NCI-H460 (cell line): ENCODE measurements at regions not wholly inside any gene's neighbourhood (a gene's known extent, or its start where the extent isn't known, plus 50 kb on each side); places are given as distances from the start of the nearest gene placed in this dataset.
"Not testable (repeated sequence)": the region's sequence is repeated elsewhere in the genome, so short reads cannot be mapped to it uniquely, and the experiment has no call there.

Experiments
- DNase-seq: peaks from one replicate; pipeline ENCODE4 v3.0.0-alpha.2; 2016; ENCODE audit warnings: low read depth; ENCODE audit errors: extremely low read depth

DNA sequence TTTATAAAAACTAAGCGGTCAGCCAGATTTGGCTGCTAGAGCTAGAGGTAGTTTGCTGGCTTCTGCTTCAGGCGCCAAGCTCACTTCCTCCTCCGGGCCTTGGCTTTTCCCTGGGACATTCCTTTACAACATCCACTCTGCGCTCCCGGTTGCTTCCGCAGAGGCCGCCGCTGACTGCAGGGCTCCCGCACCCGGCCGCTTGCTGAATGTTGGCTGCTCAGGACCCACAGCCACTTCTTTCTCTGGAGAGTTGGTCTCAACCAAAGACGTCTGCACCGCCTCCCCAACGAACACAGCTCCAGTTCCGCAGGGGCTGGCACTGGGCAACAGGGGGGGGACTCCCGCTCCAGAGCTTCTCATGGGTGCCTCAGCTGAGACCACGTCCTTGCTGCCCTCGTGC lies 282.8 kb downstream of the TFAP2C start:
- no peak for DNase-seq

DNA sequence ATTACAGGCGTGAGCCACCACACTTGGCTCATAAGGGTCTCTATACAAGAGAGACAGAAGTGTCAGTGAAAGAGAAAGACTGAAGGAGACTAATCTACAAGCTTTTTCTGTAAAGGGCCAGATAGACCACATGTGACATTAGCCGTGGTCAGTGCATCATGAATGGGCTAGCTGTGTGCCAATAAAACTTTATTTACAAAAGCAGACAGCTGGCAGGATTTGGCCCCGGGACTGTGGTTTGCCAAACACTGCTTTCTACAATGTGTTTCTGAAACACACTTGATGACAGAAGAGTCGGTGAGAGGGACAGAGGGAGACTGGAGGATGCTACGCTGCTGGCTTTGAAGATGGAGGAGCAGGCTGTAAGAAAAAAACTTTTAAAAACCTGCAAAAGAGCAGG lies 285.4 kb downstream of the TFAP2C start:
- DNase-seq, result no peak

DNA sequence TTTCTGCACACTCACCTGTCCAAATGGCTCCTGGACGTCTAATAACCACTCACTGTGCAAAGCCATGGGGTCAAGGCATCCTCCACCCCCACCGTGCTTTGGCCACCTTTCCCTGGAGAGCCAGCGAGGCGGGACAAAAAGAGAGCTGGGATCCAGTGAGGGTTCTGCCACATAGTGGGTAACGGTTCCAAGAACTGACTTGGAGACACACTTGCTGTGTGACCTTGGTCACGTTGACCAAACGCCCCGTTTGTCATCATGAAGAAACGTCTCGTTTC lies 287.2 kb downstream of the TFAP2C start:
- DNase-seq, result no peak

DNA sequence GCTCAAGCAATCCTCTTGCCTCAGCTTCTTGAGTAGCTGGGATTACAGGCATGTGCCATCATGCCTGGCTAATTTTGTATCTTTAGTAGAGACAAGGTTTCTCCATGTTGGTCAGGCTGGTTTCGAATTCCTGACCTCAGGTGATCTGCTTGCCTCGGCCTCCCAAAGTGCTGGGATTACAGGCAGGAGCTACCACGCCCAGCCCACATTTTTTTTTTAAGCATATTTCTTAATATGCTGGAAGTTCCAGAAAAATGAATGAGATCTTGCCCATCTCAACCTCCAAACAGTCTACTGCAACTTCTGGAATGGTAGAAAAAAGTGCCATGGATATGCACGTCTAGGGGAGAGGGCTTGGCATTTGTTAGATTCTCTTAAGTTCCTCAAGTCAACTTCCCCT lies 290.9 kb downstream of the TFAP2C start:
- DNase-seq, result not testable (repeated sequence)

DNA sequence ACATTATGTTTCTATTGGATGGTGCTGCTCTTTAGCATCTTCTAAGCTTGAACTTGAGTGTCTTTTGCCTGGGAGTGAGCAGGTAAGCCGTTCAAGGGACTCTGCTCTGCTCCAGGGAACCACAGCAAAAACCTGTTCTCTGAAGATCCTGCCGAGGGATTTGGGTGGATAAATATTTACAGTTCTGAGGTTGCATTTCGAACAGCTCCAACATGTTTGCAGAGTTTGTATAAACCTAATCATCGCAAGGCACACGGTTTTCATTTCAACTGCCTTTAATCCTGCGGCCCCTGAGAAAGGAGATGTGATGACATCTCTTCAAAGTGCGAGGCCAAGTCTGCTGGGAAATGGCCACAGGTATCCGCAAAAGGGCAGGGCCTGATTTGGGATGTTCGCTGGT lies 293.4 kb downstream of the TFAP2C start:
- DNase-seq, result no peak

DNA sequence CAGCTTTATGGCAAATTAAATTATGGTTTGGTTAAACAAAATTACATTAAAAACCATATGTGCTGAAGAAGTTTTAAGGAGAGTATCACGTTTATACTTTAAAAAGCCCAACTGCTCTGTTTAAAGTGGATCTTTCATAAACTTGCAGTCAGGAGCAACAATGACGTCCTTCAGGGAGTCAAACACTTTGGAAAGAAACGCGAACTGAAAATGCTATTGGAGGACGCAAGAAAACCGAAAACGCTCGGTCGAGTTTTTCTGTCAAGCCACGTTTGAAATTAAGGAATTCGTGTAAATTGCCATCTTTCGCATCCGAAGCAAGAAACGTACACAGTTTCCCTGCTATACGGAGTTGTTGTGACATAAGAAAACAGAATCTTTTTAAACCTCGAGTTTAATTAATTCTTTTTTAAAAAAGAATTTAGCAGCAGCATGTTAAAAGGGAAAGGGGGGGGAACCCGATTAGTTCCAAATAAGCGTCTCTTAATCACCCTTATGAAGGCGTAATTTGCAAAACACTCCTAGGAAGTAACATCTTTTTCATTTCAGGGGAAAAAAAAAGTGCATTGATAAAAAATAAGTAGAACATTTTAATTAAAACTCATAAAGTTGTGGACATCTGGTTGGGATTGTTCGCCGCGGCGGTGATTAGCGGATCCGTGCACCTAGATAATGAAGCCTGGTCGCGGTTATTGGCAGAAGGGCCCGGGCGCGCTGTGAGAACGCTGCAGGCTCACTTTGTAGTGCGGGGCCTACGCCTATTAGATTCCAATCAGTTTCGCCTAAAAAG lies 295.4 kb downstream of the TFAP2C start:
- no peak for DNase-seq

DNA sequence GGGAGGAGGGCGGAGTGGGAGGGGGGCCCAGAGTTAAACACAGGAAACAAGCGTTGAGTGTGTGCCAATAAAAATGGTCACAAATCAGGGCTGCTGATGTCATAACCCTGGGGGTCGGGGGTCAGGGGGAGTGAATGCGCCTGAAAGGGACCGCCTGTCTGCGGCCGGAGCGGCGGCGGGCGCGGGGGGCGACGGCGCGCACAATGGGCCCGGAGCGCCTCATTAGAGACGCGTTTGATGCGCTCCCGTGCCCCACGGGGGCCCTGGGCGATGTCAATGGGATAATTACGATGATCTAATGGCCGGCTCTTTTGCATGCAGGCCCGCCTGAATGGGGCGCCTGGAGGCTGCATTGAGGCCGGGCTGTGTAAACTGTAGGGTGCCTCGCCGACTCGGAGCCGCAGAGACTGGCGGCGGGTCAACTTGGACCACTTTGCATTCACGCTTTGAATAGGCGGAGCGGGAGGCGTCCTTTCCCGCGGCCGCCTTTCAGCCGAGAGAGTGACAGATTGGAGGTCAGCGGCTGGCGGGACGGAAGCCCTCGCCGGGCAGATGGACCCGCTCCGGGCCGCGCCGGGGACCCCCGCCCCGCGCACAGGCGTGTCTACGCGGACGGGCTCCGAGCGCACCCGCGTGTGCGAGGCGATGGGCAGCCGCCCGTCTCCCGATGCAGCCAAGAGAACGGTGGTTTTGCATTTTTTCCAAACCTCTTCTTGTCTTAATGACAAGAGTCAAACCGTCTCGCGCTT lies 296.1 kb downstream of the TFAP2C start:
- no peak for DNase-seq

DNA sequence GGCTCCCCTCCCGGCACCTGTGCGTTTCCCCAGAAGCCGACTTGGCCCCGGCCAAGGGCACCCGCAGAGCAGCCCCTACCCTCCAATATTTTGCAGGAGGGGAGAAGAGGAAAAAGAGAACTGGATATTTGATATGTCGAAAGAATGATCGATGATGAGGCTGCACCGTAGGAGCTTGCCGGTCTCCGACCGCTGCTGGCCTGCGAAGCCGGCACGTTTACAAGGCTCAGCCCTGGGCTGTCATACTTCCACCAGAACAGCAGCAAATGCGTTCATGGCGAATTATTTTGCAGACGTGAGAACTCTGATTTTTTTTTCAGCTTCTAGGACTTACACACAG lies 296.7 kb downstream of the TFAP2C start:
- no peak for DNase-seq

DNA sequence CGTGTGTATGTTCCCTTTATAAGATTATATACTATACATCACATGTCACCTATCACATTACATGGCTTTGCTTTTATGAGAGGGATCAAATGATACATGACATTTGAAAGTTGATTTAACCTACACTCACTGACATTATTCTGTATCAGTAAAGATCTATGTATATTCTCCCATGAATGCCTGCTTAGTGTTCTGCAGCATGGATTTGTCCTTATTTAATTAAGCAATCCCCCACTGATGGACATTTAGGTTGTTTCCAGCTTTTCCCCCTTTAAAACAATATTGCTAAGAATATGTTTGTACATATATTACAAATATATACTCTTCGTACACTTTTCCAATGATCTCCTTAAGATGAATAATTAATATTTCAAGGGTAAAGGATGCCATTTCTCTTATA lies 297.4 kb downstream of the TFAP2C start:
- no peak for DNase-seq

DNA sequence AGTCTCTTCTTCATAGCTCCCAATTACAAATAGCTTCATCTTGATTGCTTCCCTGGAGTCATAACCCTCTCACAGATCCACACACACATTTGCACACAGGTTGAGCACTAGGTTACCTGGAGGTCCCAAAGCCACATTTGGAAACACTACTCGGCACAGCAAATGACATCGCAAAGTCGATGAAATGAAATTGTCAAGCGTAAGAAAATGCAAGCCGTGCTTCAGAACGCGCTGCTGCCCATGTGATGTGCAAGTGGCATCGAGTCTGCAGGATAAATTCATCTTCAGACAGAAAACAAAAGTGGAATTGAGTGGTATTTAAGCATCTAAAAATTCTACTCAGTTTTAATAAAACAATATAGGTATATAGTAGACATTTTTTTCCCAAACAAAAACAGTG lies 298.0 kb downstream of the TFAP2C start:
- no peak for DNase-seq

DNA sequence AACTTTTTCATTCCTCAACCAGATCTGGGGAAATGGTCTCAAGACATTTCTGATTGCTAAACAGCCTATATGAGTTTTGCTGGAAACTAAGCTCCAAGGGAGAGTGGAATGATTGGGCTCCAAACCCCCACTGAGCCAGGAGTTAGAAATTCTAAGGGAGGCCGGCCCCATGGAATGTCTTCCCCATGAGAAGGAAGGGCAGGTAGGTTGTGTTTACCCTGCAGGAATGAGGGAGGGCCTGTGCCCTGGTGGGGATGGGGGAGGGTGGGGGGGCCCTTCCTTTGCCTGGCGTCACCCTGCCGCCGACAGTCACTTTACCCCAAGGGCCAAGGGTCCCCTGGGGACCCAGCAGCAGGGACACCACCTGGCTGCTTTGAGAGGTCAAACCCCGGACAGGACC lies 298.9 kb downstream of the TFAP2C start:
- DNase-seq, result no peak

DNA sequence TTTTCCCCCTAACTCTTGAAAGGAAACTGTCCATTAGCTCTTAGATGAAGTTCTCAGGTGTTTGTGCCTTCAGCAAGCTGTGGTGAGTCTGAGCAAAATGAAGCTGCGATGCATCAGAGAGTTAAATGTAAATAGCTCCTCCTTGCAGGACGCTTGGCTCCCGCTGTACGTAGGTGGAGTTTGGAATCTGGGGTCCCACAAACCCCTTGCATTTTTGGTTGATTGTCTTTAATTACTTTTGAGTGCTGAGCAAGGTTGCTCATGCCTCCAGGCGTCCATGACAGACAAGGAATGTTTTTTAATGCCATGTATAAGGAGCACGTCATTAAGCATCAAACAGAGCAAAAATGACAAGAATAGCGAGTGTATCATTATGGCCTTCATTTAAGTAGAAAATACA lies 300.5 kb downstream of the TFAP2C start:
- no peak for DNase-seq

DNA sequence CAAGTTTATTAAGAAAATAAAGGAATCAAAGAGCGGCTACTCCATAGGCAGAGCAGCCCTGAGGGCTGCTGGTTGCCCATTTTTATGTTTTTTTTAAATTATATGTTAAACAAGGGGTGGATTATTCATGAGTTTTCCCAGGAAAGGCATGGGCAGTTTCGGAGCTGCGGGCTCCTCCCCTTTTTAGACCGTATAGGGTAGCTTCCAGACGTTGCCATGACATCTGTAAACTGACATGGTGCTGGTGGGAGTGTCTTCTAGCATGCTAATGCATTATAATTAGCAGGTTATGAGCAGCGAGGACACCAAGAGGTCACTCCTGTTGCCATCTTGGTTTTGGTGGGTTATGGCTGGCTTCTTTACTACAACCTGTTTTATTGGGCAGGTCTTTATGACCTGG lies 301.8 kb downstream of the TFAP2C start:
- DNase-seq, result no peak

DNA sequence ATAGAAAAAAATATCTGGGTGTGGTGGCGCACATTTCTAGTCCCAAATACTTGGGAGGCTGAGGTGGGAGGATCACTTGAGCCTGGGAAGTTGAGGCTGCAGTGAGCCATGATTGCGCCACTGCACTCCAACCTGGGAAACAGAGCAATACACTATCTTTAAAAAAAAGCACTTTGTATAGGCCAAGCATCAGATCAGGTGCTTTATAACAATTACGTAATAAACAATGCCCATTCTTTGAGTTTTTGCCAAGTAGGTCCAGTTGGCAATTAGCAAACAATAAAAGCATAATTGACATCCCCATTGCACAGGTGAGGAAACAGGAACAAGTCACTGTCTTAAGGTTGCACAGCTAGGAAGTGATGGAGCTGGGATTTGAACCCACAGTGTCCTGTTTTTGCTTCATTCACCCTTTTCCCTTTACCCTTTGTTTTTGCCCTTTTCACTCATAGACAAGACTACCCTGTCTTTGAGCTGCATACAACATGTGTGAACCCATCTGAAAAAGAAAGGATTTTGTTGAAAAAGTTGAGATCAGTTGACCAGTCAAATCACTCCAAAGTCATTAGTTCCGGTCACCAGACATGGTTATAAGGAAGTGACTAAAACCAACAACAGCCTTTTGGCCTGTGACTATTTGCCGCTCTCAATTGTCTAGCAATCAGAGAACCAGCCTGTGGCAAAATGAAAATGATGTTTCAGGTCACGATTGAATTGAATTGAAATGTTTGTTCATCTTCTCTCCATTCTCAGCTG lies 303.6 kb downstream of the TFAP2C start:
- no peak for DNase-seq

DNA sequence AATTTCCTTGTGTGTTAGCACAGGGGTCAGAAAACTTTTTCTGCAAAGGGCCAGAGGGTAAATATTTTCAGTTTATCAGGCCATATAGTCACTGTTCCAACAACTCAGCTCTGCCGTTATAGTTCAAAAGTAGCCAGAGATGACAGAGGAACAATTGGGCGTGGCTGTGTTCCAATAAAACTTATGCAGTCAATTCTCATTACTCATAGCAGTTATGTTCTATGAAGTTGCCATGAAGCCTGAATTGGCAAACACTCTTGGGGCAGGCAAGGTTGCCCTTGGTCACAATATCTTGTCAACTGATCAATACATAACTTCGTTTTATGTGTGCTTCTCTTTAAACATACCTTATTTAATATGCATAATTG lies 304.2 kb downstream of the TFAP2C start:
- no peak for DNase-seq

DNA sequence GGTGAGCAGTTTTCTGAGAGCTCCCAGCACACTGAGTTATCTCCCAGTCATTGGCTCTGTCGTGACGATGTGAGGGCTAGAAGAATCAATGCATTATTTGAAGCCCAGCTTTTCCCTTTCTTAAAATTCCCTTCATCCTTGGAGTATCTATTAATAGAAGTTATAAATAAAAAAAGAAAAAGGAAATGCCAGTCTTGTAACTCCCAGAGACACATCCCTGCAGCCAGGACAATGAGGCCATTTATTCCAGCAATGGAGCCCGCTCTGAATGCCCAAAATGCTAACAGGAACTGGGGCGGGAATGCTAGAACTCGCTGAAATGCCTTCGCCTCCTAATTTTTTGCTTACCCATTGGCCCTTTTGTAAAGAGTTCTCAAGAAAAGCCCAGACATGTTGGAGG lies 305.8 kb downstream of the TFAP2C start:
- DNase-seq, result no peak

DNA sequence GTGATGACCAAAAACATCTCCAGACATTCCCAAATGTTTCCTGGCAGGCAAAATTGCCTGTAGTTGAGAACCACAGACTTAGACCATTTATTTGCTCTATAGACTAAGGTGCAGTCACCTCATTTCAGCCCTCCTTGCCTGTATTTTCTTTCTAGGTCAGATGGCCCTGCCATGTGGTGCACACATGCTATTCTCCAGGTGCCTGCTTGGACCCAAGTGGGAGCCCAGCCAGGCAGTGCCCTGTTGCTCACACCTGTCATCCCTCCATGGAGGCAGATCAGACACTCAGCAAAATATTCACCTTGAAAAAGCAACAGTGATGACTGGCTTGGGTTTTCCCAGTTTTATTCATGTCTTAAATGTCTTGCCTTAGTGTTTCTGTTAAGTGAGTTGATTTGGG lies 311.4 kb downstream of the TFAP2C start:
- no peak for DNase-seq

DNA sequence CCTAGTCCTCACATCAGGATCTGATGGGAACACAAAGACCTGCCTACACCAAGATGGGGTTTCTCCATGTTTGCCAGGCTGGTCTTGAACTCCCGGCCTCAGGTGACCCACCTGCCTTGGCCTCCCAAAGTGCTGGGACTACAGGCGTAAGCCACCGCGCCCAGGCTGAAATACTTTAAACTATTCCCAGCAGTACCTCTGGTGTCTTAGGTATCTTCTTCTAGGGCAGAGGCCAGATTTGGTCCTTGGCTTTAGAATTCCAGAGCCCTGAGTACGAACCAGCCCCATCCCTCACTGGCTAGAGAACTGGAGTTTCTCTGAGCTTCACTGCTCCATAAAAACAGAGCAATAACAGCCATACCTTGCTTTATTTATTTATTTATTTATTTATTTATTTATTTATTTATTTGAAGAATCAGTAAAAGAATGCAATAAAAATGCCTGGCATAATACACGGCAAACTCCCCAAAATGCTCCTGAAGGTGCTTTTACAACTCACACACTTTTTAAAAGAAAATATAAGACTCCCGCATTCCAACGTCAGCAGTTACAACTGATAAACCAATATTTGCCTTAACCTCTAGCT lies 312.1 kb downstream of the TFAP2C start:
- no peak for DNase-seq

DNA sequence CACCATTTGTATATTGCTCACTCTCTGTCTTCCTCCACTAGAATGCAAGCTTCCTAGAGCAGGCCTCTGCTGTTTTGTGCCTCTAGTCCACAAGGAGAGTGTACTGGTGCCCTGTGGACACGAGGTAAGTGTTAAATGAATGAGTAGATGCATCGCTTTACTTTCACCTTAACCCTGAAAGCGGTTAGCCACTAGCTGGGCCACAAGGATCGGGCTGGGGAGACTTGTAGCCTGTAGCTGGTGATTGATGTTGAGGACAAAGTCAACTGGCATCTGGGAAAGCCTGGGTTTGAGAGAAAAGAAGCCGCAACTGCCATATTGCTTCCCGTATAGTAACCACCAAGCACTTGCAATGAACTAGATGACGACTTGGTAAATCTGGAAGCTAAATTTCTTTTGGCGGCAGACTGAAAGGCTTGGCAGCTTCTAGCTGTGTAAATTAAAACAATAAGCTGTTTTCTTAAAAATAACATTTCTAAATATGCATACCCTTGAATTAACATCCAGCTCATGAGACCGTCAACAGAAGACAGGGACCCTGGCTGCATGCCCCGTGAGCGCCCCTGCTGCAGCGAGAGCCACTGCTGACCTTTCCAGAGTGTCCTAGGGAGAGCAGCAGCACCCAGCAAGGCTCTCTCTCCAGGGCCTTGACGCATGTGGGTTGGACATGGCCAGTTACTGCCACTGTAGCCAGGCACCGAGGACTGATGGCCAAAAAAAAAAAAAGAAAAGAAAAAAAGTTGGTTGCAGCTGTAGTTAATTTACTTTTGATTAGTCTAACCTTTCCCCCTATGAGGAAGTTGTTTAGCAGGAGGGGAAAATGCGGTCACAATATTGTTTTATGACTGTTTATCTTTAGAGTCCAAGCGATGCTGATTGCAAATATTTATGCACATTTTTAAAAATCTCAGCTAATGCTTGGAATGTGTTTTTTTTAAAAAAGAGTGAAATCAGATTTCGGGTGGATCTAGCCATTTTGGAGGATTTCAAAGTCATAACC lies 315.1 kb downstream of the TFAP2C start:
- no peak for DNase-seq

DNA sequence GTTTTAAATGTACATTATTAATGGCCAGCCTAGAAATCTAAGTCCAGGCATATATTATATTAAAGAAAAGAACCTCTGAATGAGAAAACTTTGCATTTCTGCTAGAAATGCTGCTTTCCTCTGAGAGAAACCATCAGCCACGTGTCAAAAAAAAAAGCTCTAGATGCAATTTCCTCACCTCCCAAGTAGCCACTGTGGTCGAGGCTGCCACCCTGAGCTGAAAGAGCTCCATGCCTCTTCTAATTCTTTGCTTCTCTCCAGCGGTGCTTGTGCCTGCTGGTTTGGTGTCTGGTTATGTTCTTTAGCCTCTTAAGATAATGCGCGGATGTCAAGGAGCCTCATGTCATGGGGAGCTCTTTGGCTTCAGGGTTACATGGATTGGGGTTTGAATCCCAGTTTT lies 316.0 kb downstream of the TFAP2C start:
- no peak for DNase-seq

DNA sequence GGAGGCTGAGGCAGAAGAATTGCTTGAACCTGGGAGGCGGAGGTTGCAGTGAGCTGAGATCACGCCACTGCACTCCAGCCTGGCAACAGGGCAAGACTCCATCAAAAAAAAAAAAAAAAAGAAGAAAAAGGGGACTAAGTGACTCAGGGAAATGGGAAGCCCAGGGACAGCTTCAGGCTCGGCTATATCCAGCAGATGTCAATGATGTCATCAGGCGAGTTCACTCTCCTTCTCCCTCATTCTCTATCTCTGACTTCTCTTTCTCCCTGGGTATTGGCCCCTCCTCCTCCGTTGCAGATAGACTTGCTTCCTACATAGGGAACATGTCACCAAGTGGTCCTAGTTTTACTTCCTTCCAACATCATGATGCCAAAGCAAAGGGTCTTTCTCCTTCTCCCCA lies 316.8 kb downstream of the TFAP2C start:
- no peak for DNase-seq
